A673 (cell line): ENCODE measurements at regions not wholly inside any gene's neighbourhood (a gene's known extent, or its start where the extent isn't known, plus 50 kb on each side); places are given as distances from the start of the nearest gene placed in this dataset.

Experiments used
- EZH2 ChIP-seq: fragments of 200-600 bp; sonication (generic); IDR thresholded peaks from 2 replicates; pipeline ENCODE4 v1.6.1; 2017; ENCODE audit warnings: borderline replicate concordance, low read depth, mild to moderate bottlenecking, mixed read lengths, antibody characterized with exemption, low read length; ENCODE audit not compliant: poor library complexity, severe bottlenecking
- TF ChIP-seq, protein P1 (sequence below): fragments of 300-800, 200-600 bp; sonication (generic); conservative IDR thresholded peaks from 2 replicates; pipeline ENCODE4 v1.5.1; 2017; ENCODE audit warnings: low read depth, mild to moderate bottlenecking, antibody characterized with exemption, low read length, moderate library complexity, mixed read lengths

DNA sequence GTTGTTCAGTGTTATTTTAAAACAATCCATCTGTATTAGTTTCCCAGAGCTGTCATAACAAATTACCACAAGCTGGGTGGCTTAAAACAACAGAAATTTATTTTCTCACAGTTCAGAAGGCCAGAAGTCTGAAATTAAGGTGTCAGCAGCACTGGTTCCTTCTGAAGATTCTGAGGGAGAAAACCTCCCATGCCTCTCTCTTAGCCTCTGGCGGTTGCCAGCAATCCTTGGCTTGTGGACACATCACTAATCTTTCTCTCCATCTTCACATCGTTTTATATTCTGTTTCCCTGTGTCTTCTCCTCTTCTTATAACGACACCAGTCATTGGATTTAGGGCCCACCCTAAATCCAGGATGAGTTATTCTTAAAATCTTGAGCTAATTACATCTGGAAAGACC lies 70.2 kb upstream of the EPB41L1 start:
- TF ChIP-seq, protein P1, sequence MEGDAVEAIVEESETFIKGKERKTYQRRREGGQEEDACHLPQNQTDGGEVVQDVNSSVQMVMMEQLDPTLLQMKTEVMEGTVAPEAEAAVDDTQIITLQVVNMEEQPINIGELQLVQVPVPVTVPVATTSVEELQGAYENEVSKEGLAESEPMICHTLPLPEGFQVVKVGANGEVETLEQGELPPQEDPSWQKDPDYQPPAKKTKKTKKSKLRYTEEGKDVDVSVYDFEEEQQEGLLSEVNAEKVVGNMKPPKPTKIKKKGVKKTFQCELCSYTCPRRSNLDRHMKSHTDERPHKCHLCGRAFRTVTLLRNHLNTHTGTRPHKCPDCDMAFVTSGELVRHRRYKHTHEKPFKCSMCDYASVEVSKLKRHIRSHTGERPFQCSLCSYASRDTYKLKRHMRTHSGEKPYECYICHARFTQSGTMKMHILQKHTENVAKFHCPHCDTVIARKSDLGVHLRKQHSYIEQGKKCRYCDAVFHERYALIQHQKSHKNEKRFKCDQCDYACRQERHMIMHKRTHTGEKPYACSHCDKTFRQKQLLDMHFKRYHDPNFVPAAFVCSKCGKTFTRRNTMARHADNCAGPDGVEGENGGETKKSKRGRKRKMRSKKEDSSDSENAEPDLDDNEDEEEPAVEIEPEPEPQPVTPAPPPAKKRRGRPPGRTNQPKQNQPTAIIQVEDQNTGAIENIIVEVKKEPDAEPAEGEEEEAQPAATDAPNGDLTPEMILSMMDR: no peak
- no peak for TF ChIP-seq EZH2
